ENCODE measurements at regions not wholly inside any gene's neighbourhood (a gene's known extent, or its start where the extent isn't known, plus 50 kb on each side); places are given as distances from the start of the nearest gene placed in this dataset.

GRCh38 chr3:113079218-113079961, 88.6 kb downstream of the GTPBP8 start:
- intact Hi-C loops (cut with DNase I): no loop called here
- DNase-seq: no peak
- TF ChIP-seq CTCF (IDR thresholded peaks at IDR 0.05; ENCODE audit: borderline replicate concordance, extremely low read depth, insufficient read depth): no peak
- Histone ChIP-seq H3K4me1 (ENCODE audit: control insufficient read depth in 2 of 3, insufficient read depth in 2 of 3, low read depth in 1 of 3, low read length in 3 of 3) (no peaks in the 10 kb centered on the region), H3K9ac (ENCODE audit: low read length in 3 of 3) (no peak overlapping the region), H3K27ac (ENCODE audit: low read depth in 2 of 2, low read length in 2 of 2) (no peak overlapping the region), H3K4me3 (ENCODE audit: low read length in 3 of 3) (no peak overlapping the region), H3K36me3 (ENCODE audit: control insufficient read depth in 2 of 3, insufficient read depth in 3 of 3, low read length in 3 of 3) (no peaks in the 10 kb centered on the region), H3K9me3 (ENCODE audit: control insufficient read depth in 2 of 3, insufficient read depth in 1 of 3, low read length in 3 of 3) (no peaks in the 10 kb centered on the region), H3K27me3 (ENCODE audit: control insufficient read depth, insufficient read depth, low read length) (no peaks in the 10 kb centered on the region)
- FAIRE-seq: no peak

- no peaks in the 10 kb centered on the region for H3K4me1 ChIP-seq (ENCODE audit: control insufficient read depth in 2 of 3, insufficient read depth in 2 of 3, low read depth in 1 of 3, low read length in 3 of 3)
- no peak for TF ChIP-seq CTCF (IDR thresholded peaks at IDR 0.05; ENCODE audit: borderline replicate concordance, extremely low read depth, insufficient read depth)
- no peaks in the 10 kb centered on the region for H3K36me3 ChIP-seq (ENCODE audit: control insufficient read depth in 2 of 3, insufficient read depth in 3 of 3, low read length in 3 of 3)
- no peak overlapping the region for H3K27ac ChIP-seq (ENCODE audit: low read depth in 2 of 2, low read length in 2 of 2)
- intact Hi-C loops (cut with DNase I): no loop called here
- no peak overlapping the region for H3K4me3 ChIP-seq (ENCODE audit: low read length in 3 of 3)
- DNase-seq (peak in 1 of 5 donors; percentile 18), FAIRE-seq (no peak)
- H3K9ac ChIP-seq (ENCODE audit: low read length in 3 of 3): no peak overlapping the region
- H3K27me3 ChIP-seq (ENCODE audit: control insufficient read depth, insufficient read depth, low read length): no peaks in the 10 kb centered on the region
- no peaks in the 10 kb centered on the region for H3K9me3 ChIP-seq (ENCODE audit: control insufficient read depth in 2 of 3, insufficient read depth in 1 of 3, low read length in 3 of 3)
Observed at GRCh38 chr3:113084777-113085176, 94.0 kb downstream of the GTPBP8 start.

- H3K4me3 ChIP-seq (ENCODE audit: low read length in 3 of 3): no peak overlapping the region
- no peaks in the 10 kb centered on the region for H3K36me3 ChIP-seq (ENCODE audit: control insufficient read depth in 2 of 3, insufficient read depth in 3 of 3, low read length in 3 of 3)
- intact Hi-C loops (cut with DNase I): no loop called here
- H3K4me1 ChIP-seq (ENCODE audit: control insufficient read depth in 2 of 3, insufficient read depth in 2 of 3, low read depth in 1 of 3, low read length in 3 of 3): no peaks in the 10 kb centered on the region
- FAIRE-seq (no peak), DNase-seq (peak in 3 of 5 donors; percentile 16 to 43 (median 28))
- no peaks in the 10 kb centered on the region for H3K27me3 ChIP-seq (ENCODE audit: control insufficient read depth, insufficient read depth, low read length)
- no peak overlapping the region for H3K9ac ChIP-seq (ENCODE audit: low read length in 3 of 3)
- H3K27ac ChIP-seq (ENCODE audit: low read depth in 2 of 2, low read length in 2 of 2): no peak overlapping the region
- no peaks in the 10 kb centered on the region for H3K9me3 ChIP-seq (ENCODE audit: control insufficient read depth in 2 of 3, insufficient read depth in 1 of 3, low read length in 3 of 3)
- no peak for TF ChIP-seq CTCF (IDR thresholded peaks at IDR 0.05; ENCODE audit: borderline replicate concordance, extremely low read depth, insufficient read depth)
Observed at GRCh38 chr3:113086560-113087461, 96.0 kb downstream of the GTPBP8 start.
